DOHH2 (cell line): ENCODE measurements at regions not wholly inside any gene's neighbourhood (a gene's known extent, or its start where the extent isn't known, plus 50 kb on each side); places are given as distances from the start of the nearest gene placed in this dataset.

Experiments
- EZH2phosphoT487 ChIP-seq: fragments of 200-600 bp; sonication (generic); IDR thresholded peaks from 2 replicates; pipeline ENCODE4 v1.6.1; 2017; ENCODE audit warnings: borderline replicate concordance, mild to moderate bottlenecking, antibody characterized with exemption, low read length, moderate library complexity, mixed read lengths
- TF ChIP-seq, protein P1 (sequence below): fragments of 200-600 bp; sonication (generic); IDR thresholded peaks from one replicate; pipeline ENCODE4 v1.5.1; 2014; ENCODE audit warnings: antibody characterized with exemption, mild to moderate bottlenecking, low read depth, low read length; ENCODE audit not compliant: poor library complexity, severe bottlenecking

GRCh38 chr1:90821152-90821787 is 104.2 kb upstream of the BARHL2 start:
- TF ChIP-seq, protein P1, sequence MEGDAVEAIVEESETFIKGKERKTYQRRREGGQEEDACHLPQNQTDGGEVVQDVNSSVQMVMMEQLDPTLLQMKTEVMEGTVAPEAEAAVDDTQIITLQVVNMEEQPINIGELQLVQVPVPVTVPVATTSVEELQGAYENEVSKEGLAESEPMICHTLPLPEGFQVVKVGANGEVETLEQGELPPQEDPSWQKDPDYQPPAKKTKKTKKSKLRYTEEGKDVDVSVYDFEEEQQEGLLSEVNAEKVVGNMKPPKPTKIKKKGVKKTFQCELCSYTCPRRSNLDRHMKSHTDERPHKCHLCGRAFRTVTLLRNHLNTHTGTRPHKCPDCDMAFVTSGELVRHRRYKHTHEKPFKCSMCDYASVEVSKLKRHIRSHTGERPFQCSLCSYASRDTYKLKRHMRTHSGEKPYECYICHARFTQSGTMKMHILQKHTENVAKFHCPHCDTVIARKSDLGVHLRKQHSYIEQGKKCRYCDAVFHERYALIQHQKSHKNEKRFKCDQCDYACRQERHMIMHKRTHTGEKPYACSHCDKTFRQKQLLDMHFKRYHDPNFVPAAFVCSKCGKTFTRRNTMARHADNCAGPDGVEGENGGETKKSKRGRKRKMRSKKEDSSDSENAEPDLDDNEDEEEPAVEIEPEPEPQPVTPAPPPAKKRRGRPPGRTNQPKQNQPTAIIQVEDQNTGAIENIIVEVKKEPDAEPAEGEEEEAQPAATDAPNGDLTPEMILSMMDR, result no peak
- no peak for TF ChIP-seq EZH2phosphoT487
